Activated CD4-positive, alpha-beta T cell treated with anti-CD3 and anti-CD28 coated beads, Interleukin-2, amount 50 U/mL, for 4 hours (primary cell): ENCODE measurements at regions not wholly inside any gene's neighbourhood (a gene's known extent, or its start where the extent isn't known, plus 50 kb on each side); places are given as distances from the start of the nearest gene placed in this dataset.
"Not testable (repeated sequence)": the region's sequence is repeated elsewhere in the genome, so short reads cannot be mapped to it uniquely, and the experiment has no call there.

ENCODE experiments used
- DNase-seq, 2 experiments: peaks; one replicate each; pipeline ENCODE4 v3.0.0-alpha.2; 2020

DNA sequence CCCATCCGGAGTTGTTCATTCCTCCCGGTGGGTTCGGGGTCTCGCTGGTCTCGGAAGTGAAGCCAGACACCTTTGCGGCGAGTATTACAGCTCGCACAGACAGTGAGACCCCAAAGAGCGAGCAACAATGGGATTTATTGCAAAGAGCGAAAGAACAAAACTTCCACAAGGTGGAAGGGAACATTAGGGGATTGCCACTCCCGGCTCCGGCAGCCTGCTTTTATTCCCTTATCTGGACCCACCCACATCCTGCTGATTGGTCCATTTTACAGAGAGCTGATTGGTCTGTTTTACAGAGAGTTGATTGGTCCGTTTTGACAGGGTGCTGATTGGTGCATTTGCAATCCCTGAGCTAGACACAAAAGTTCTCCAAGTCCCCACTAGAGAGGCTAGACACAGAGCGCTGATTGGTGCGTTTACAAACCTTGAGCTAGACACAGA lies 178.7 kb upstream of the KAZN start:
- not testable (repeated sequence) for DNase-seq

DNA sequence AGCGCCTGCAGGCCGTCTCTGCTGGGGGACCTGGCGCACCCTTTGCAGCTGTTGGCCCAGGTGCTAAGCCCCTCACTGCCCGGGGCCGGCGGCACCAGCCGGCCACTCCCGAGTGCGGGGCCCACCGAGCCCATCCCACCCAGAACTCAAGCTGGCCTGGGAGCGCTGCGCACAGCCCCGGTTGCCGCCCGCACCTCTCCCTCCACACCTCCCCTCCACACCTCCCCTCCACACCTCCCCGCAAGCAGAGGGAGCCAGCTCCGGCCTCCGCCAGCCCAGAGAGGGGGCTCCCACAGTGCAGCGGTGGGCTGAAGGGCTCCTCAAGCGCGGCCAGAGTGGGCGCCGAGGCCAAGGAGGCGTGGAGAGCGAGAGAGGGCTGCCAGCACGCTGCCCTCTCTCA lies 177.8 kb upstream of the KAZN start:
- no peak for DNase-seq

DNA sequence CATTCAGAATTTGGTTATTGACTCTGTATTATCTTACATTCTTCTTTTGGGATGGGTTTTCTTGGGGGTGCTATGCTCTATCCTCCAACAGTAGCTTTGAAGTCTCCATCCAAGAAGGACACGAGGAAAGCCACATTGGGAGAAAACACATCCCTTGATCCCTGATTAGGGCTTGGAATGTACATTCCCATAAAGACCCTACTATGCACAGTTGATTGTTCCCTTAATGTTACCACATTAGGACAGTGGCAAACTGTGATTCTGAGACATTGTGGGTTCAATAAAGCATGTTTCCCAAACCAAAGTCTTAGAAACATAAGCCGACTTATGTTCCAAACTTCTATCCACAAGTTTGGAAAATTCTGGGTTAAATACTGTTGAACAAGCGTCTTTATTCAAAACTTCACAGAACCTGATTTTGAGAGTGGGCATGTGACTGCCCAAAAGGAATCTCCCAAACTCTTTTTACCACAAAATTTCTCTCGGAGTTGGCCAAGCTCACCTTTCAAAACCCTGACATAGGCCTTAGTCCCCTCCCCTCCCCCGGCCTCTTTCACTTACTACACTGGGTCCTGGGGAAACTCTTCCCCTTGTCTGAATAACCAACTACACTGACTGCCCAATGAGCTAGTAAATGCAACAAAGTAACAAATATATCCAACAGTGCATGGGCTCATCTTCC lies 177.0 kb upstream of the KAZN start:
- no peak for DNase-seq

DNA sequence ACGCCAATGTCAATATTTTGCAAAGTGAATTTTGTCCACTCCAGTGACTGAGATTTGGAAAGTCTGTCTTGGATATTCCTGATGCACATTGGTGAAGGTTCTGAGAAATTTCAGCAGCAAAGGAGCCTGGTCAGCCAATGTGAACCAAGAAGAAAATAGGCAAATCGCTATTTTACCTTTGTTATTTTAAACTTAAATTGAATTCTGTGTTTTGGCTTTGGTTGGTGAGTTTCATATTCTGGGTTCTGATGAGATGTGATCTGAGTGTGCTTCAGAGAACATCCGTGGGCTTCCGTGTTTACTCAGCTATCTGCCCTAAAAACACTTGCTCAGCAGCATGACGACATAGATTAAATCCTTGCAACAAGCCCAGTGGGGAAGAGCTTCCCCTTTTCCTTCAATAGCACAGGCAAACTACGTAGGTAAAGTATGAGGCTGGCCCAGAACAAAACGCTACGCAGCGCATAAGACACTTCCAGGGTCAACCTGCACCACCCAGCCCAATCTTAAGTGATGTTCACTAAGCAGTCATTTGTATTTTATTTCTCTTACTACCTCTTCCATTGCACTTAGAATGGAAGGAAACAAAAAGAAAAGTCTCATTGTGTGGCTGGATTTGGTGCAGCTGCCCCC lies 176.4 kb upstream of the KAZN start:
- DNase-seq, result no peak

DNA sequence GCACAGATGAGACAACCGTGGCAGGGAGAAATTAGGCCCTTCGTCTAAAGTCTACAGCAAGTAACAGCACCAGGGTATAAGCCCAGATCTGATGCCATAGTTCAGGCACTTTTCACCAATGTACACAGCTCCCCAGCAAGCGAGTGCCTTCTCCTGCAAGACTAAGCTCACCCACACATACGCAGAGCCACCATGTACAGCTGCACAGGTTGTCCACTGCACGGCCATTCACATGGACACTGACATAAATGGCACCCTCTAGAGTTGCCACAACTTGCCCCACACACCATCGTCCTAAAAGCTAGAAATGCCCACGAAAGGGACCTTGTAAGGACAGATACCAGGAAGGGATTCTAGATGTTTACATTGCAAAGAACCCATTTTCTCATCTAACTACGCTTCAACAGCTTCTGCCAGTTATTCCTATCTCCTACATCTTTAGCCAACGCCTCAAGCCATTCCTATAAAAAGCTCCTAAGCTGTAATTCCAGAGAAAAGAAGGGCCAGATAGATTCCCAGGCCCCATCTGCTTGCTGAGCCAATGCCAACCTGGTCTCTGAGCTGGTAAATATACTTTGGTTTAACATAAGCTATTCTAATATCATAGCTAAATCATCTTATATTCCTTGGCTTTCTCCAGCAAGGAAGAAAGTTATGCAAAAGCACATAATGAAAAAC lies 174.0 kb upstream of the KAZN start:
- no peak for DNase-seq

DNA sequence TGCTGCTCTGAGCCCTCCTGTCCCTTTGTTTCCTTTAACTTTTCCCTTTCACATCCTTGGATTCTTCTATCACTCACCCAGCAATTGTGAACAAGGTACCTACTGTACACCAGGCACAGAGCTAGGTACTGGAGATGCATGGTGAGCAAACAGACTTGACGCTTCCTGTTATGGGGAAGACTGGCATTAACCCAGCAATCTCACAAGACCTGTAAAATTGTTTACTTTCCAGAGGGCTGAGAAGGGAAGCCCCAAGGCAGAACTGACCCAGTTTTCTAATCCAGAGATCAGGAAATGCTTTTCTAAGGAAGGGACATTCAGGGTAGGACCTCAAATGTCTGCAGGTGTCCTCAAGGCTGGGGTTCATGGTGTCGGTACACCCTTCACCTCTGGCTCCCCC lies 171.6 kb upstream of the KAZN start:
- no peak for DNase-seq

DNA sequence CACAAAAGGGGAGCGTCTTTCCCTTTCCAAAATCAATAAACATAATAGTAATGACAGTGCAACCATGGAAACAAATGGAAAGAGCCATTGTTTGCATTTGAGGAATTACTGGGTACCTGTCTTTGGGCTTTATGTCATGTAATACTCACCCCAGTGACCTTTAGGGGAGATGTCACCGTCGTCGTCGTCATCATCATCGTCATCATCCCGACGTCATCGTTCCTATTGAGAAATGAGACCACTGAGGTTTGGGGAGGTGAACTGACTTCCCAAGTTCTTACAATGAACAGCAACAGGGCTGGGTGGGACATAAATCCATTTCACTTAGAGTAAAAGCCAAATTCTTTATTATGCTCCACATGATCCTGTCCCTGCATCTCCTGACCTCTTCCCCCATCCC lies 168.9 kb upstream of the KAZN start:
- no peak for DNase-seq

DNA sequence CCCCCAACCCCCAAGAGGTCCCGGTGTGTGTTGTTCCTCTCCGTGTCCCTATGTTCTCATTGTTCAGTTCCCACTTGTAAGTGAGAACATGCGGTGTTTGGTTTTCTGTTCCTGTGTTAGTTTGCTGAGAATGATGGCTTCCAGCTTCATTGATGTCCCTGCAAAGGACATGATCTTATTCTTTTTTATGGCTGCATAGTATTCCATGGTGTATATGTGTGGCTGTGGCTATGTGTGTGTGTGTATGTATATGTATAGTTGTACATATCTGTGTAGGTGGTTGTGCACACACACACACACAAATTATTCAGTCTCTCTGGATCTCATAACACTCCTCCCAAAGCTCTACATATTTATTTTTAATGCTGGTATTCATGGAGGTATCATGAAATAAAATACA lies 165.8 kb upstream of the KAZN start:
- not testable (repeated sequence) for DNase-seq

DNA sequence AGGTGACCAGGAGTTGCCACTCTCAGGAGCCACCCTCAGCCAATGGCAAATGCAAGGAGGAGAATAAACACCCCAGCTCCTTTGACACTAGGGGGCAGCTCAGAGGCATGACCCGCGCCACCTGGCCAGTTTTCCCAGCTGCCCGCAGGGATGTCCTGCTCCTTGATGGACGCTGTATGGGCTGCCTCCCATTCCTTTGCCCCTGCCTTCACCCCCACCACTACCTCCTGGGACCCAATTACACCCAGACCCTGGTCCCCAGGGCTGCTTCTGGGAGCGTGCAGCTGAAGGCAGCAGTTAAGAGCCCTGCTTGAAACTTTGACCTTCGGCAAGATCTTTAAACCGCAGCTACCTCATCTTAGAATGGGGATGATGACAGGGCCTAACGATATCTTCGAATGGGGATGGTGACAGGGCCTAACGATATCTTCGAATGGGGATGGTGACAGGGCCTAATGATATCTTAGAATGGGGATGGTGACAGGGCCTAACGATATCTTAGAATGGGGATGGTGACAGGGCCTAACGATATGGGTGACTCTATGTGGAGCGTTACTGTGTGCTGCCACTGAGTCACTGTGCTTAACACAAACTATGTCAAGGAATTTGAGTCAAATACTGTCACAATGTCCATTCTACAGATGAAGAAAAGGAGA lies 163.0 kb upstream of the KAZN start:
- no peak for DNase-seq

DNA sequence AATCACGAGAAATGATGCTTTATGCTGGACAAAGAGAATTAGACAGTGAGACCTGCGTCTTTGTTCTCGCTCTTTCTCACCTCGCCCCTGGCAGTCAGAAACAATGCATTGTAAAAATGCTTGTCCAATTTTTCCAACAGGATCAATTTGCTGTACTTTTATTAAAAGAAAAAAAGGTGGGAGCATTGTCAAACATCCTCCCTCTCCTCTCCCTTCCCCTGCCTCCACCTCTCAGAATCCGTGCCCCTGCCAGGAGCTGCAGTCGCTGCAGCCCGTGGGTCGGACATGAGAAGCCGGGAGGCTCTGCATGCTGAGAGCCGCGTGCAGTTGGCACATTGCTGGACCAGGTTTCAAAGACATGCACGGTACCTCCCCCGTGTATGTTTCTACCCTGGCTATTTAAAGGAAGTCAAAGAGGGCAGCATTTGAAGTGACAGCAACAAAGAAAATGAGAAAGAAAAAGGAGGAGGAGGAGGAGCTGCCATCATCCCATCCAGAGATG lies 161.0 kb upstream of the KAZN start:
- DNase-seq, result no peak

DNA sequence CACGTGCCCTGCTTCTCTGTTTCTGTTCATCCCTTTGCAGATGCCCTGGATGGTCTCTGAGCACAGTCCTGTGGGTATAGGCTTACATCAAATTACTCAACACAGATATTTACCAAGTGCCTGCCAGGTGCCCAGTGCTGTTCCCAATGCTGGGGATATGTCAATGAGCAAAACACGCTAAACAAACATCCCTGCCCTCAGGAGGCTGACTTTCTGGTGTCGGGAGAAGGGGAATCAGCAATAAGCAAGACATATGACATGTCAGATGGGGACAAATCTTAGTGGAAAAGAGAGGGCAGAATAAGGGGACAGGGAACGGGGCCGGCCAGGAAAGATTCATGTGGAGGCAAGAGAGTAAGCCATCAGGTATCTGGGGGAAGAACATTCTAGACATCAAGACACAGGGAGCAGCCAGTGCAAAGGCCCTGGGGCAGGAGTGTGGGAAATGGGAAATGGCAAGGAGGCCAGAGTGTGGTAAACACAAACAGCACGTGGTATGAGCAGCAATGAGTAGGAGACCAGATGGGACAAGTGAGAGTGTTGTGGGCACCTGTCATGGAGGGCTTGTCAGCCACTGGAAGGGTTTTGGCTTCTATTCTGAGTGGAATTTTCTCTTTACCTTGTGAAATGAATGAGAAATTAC lies 160.2 kb upstream of the KAZN start:
- no peak for DNase-seq

DNA sequence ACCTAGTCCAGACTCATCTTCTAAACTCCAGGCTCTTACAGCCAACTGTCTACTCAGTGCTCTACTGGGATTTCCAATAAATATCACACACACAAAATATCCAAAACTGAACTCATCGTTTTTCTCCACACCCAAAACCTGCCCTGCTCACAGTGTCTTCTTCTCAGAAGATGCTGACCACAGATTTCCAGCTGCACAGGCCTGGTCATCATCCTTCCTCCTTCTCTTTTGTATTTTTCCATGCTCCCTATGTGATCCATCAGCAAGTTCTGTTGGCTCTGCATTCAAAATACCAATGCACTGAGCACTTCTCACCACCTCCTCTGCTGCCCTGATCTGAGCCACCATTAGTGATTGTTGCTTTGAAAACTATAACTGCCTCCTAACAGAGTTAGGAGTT lies 159.5 kb upstream of the KAZN start:
- no peak for DNase-seq

DNA sequence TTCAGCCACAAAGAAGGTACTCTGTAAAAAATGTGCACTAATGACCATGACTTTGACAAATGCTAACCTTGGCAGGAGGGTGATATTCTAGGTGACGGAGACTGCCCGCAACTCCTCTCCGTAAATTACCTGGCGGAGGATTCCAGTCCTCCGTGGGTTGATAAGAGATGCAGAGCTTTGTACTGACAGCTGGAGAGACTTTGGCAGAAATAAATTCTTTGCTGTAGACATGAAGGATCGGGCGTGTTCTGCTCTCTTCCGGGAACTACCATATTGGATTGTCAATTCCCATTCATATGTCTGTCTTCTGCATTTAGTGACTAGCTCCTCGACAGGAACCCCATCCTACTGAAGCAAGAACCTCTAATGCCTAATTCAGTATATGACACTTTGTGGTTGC lies 158.3 kb upstream of the KAZN start:
- DNase-seq, result no peak

DNA sequence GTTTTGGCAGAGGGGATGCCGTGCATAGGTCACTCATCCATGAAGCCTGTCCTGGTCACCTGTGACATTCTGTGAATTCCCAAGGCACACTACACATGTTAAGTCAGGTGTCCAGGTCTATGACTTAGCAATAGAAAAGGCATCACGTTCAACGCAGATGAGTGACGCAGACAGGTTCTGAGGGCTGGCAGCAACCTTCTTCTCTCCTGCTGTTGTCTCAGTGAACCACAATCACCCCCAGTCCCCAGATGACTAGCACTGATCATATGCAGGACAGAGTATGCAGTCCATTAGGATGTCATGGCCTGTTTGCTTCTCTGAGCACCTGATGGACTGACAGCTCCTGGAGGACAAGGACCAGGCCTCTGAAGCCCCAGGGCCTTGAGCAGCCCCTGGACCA lies 157.8 kb upstream of the KAZN start:
- DNase-seq, result no peak

DNA sequence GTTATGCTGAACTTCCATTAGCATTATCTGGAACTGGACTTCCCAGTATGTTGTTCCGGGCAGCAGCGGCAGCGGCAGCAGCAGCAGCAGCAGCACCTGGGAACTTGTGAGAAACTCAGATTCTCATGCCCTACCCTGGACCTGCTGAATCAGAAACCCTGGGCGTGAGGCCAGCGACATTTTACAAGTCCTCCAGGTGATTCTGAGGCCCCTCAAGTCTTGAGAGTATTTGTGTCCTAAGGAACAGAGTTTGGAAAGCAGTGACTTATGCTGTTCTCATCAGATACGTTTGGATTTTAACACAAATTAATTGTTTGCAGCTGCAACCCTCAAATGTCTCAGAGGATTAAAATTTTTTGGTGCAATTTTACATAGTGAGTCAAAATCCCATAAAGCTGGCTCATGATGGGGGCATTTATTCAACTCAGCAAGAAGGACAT lies 157.2 kb upstream of the KAZN start:
- no peak for DNase-seq

DNA sequence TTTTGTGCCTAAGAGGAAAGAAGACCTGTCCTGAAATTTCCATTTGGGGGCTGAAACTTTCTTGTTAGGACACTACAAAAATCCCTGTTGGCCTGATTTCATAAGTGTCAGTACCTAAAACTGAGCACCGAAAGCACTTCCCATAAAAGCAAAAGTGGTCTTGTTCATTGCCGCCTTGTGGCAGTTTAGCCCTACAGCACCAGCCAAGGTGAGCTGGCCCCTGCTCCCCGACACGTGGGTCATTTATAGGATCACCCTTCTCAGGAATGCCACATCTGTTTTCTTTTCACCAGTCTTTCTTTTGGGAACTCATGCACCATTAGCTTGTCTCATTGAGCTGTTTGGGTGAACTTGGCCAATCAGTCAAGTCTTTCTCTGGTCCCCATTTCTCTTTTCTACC lies 155.8 kb upstream of the KAZN start:
- DNase-seq, result no peak

DNA sequence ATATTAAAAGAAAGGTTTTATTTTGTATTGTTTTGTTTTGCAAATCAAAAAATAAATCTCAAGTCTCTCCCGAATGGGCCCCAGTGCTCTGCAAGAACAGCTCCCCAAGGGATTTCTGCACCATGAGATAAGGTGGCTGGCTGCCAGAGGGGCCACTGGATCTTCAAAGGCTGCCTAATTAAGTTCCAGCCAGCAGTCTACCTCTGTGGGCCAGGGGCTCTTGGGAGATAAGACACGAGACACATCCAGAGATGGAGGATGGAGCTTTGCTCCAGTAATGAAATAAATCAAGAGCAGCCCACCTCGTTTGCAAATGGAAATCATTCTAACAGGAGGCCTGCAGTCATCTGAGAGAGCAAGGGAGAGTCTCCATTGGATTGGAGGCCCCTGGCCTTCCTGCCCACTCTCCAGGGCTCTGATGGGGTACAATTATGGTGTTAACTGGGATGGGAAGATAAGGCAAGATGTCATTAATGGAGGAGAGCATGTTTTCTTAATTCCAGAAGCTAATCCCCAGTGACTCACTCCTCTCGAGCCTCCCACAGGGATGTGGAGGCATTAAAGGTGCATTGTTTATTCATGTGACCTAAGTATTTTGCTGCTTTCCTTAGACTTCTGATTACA lies 155.2 kb upstream of the KAZN start:
- no peak for DNase-seq

DNA sequence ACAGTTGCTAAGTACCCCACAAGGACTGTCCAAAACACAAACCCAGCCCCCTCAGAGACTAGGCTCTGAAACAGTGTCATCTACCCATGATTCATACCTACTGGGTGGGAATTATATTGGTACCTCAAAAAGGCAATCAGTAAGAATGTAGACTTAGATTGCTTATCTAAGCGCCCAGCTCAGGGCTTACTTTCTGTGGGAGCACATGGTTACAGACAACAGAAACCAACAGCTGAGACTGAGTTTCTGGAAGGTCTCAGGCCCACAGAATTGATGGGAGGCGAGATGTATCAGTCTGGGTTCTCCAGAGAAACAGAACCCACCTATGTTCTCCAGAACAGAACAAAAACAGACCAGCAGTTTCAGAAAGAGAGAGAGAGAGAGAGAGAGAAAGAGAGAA lies 147.3 kb upstream of the KAZN start:
- no peak for DNase-seq

DNA sequence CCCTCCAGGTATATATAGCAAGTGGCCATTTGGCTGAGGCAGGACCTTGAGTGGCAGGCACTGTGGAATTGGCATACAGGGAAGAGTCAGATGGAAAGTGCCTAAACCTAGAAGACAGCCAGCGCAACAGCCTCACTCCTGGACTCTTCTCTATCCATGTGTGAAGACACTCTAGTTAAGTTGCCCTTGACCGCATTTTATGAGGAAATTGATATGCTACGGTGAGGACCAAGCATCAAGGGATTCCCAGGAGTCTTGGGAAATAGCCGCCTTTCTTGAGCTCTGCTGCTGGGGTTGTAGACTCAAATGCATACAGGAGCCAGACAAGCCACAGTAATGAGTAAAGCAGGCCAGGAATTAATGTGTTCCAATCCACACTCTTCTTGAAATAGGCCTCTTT lies 145.9 kb upstream of the KAZN start:
- no peak for DNase-seq

DNA sequence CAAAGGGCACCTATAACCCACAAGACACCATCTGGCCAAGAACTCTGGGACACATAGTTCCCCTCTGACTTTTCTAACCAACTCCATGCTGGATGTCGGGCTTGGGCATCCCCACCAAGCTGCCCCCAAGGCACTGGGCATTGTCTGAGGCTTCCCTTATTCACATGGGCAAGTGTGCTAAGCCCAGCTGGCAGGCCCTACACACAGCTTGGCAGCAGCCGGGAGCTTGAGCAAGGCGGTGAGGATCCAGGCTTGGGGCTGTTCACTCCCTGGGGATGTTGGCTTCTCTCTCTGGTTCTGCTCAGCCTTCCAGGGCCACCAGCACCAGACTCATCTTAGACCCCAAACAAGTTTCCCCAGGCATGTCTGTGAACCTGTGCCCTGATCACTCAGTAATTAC lies 138.3 kb upstream of the KAZN start:
- DNase-seq, result no peak

DNA sequence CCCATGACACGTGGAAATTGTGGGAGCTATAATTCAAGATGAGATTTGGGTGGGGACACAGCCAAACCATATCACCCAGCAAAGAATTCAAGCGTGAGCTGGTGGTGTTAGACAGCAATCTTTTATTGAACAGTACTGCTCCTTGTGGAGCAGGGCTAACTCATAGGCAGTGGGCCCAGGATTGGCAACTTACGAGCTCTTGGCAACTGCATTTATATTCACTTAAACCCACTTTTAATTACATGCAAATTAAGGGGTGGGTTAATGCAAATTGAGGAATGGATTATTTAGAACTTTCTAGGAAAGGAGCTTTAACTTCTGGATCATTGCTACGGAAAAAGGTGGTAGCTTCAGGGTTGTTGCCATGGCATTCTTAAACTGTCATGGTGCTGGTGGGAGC lies 135.6 kb upstream of the KAZN start:
- no peak for DNase-seq

DNA sequence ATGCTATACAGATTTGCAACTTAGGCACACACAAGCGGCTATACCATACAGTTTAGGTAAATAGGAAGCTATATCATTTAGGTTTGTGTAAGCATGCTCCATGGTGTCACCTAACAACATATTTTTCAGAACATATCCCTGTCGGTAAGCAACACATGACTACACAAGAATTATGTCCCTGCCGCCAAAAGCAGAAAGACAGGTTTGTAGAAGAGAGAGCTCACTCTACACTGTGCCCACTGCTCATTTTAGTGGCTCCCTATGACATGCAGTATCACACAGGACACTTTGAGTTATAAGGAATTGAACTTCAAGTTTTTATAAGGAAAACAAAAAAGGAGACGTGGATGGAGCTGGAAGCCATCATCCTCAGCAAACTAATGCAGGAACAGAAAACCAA lies 132.5 kb upstream of the KAZN start:
- DNase-seq, result no peak

DNA sequence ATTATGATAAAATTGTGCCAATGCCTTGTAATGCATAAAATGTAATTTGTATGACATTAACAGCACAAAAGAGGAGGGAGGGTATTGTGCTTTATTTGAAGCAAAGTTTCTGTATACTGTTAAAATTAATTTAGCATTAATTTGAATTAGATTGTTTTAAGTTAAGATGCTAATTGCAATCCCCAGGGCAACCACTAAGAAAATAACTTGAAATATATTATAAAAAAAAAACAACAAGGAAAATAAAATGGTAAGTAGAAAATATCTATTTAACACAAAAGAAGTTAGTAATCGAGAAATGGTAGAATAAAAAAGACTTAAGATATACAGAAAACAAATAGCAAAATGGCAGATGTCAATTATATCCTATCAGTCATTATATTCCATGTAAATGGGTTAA lies 131.4 kb upstream of the KAZN start:
- DNase-seq, result no peak
